Effector memory CD8-positive, alpha-beta T cell (primary cell): ENCODE measurements at regions not wholly inside any gene's neighbourhood (a gene's known extent, or its start where the extent isn't known, plus 50 kb on each side); places are given as distances from the start of the nearest gene placed in this dataset.

Source experiments
- ATAC-seq: fragments of 150-1000 bp; cut with Tn5 transposase; replicated peaks from 2 replicates; pipeline ENCODE4 v1.10.0; 2021; ENCODE audit warnings: mild to moderate bottlenecking, moderate library complexity
- DNase-seq, 3 experiments: peaks; one replicate each; pipeline ENCODE4 v3.0.0; 2021
- H3K27ac Mint-ChIP-seq, 2 donors: one replicate each; pipeline ENCODE4 v1.8.0; 2022; ENCODE audit warnings: mild to moderate bottlenecking in 2 of 2, mixed read lengths in 2 of 2, moderate library complexity in 2 of 2
- H3K27me3 Mint-ChIP-seq, 2 donors: one replicate each; pipeline ENCODE4 v1.8.0; 2022; ENCODE audit warnings: mixed read lengths in 2 of 2
- H3K36me3 Mint-ChIP-seq: one replicate; pipeline ENCODE4 v1.8.0; 2022; ENCODE audit warnings: mild to moderate bottlenecking, moderate library complexity, mixed read lengths; ENCODE audit not compliant: insufficient read depth
- H3K4me1 Mint-ChIP-seq, 2 donors: one replicate each; pipeline ENCODE4 v1.8.0; 2022; ENCODE audit warnings: low read depth in 2 of 2, mixed read lengths in 2 of 2
- H3K4me3 Mint-ChIP-seq, 2 donors: one replicate each; pipeline ENCODE4 v1.8.0; 2022; ENCODE audit warnings: mild to moderate bottlenecking in 2 of 2, mixed read lengths in 2 of 2, moderate library complexity in 2 of 2
- H3K9me3 Mint-ChIP-seq, 2 donors: one replicate each; pipeline ENCODE4 v1.8.0; 2022; ENCODE audit warnings: mixed read lengths in 2 of 2

DNA sequence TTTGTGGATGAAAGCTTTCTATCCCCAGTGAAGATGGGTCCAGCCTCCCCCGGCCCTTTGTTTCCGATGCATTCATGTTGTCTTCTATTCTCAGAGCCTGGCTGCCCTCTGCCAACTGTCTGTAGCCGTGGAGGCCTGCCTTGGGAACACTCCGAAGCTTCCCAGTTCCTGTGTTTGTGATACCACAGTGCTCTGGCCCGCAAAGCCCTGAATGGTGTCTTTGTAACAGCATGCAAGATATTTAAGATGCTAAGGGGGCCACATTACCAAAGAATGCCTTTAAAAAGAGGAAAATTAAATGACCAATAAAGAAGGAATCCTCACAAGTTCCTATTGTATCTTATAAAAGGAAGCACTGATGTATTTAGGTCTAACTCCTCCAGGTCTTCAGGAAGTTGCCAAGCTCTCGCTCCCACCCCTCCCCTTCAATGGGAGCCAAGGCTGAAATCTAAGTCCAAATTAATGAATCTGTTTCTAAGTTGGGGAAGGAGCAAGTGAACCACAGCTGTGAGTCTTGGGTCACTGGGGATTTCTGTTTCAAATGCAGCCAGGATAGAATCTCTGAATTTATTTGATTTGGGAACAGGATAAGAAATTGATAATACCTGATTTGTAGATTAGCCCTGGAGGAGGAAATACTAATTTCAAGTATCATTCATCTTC is 596.1 kb downstream of the QKI start:
- ATAC-seq (no peak), DNase-seq (no peak)
- Mint-ChIP-seq H3K4me3 (no peak overlapping the region), H3K27me3 (peaks cover 11 to 13% of the 10 kb centered on the region in 2 donors), H3K36me3 (no peaks in the 10 kb centered on the region), H3K9me3 (peaks cover 0 to 6% of the 10 kb centered on the region in 2 donors), H3K27ac (no peak overlapping the region), H3K4me1 (no peaks in the 10 kb centered on the region)

GRCh38 chr6:164008902-164009301 is 594.4 kb downstream of the QKI start:
- ATAC-seq (no peak), DNase-seq (no peak)
- Mint-ChIP-seq H3K9me3 (peaks cover 0 to 6% of the 10 kb centered on the region in 2 donors), H3K4me1 (no peaks in the 10 kb centered on the region), H3K4me3 (no peak overlapping the region), H3K27me3 (peaks cover 14 to 17% of the 10 kb centered on the region in 2 donors), H3K36me3 (no peaks in the 10 kb centered on the region), H3K27ac (no peak overlapping the region)

DNA sequence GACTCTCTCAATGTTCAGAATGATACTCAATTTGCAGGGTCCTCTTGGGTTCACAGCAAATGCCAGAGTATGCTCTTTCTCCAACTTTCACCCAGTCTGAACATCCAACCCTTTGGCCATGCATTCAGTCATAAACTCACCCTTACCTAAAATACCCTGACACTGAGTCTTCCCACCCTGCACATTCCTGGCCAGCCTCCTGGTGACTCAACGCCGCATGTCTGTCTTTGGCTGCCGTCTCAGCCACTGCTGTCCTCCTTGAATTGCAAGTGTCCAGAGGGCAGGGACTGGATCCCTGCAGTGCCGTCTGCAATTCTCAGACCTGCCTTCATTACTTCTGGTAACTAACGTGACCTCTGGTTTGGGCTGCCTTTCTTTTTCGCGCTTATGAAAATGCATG is 593.4 kb downstream of the QKI start:
- peaks cover 0 to 6% of the 10 kb centered on the region in 2 donors for H3K9me3 Mint-ChIP-seq
- H3K27ac Mint-ChIP-seq, result no peak overlapping the region
- ATAC-seq, result no peak
- H3K27me3 Mint-ChIP-seq, result peaks cover 17 to 23% of the 10 kb centered on the region in 2 donors
- no peaks in the 10 kb centered on the region for H3K36me3 Mint-ChIP-seq
- no peak for DNase-seq
- H3K4me1 Mint-ChIP-seq, result no peaks in the 10 kb centered on the region
- no peak overlapping the region for H3K4me3 Mint-ChIP-seq

DNA sequence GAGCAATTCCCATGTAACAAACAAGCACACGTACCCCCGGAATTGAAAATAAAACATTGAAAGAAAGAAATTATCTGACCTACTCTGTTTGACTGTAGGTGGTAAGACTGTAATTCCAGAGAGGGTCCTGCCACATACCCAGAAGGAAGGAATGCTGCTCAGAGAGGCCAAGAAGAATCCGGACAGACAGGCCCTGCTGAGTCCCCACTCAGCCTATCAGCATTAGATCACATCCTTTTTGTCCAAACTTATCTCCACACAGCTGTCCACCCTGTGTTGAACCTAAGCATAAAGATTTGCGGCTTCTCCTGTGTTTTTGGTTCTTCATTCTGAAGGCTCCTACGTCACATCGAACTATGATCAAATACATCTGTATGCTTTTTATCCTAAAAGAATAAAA is 591.9 kb downstream of the QKI start:
- DNase-seq (no peak), ATAC-seq (no peak)
- H3K4me3 Mint-ChIP-seq, result no peak overlapping the region
- peaks cover 17 to 24% of the 10 kb centered on the region in 2 donors for H3K27me3 Mint-ChIP-seq
- no peaks in the 10 kb centered on the region for H3K4me1 Mint-ChIP-seq
- H3K36me3 Mint-ChIP-seq, result no peaks in the 10 kb centered on the region
- peaks cover 0 to 6% of the 10 kb centered on the region in 2 donors for H3K9me3 Mint-ChIP-seq
- H3K27ac Mint-ChIP-seq, result no peak overlapping the region

- H3K9me3 Mint-ChIP-seq, result peaks cover 0 to 6% of the 10 kb centered on the region in 2 donors
- H3K4me1 Mint-ChIP-seq, result no peaks in the 10 kb centered on the region
- H3K4me3 Mint-ChIP-seq, result no peak overlapping the region
- DNase-seq (no peak), ATAC-seq (no peak)
- H3K27ac Mint-ChIP-seq, result no peak overlapping the region
- peaks cover 17 to 24% of the 10 kb centered on the region in 2 donors for H3K27me3 Mint-ChIP-seq
- no peaks in the 10 kb centered on the region for H3K36me3 Mint-ChIP-seq
These were observed 590.6 kb downstream of the QKI start for GRCh38 chr6:164005004-164005711.

- Mint-ChIP-seq H3K36me3 (no peaks in the 10 kb centered on the region), H3K27ac (no peak overlapping the region), H3K9me3 (no peaks in the 10 kb centered on the region), H3K4me3 (no peak overlapping the region), H3K4me1 (no peaks in the 10 kb centered on the region), H3K27me3 (peaks cover 8 to 31% of the 10 kb centered on the region in 2 donors)
- ATAC-seq (no peak), DNase-seq (no peak)
These were observed 585.8 kb downstream of the QKI start for GRCh38 chr6:164000276-164000675.

DNA sequence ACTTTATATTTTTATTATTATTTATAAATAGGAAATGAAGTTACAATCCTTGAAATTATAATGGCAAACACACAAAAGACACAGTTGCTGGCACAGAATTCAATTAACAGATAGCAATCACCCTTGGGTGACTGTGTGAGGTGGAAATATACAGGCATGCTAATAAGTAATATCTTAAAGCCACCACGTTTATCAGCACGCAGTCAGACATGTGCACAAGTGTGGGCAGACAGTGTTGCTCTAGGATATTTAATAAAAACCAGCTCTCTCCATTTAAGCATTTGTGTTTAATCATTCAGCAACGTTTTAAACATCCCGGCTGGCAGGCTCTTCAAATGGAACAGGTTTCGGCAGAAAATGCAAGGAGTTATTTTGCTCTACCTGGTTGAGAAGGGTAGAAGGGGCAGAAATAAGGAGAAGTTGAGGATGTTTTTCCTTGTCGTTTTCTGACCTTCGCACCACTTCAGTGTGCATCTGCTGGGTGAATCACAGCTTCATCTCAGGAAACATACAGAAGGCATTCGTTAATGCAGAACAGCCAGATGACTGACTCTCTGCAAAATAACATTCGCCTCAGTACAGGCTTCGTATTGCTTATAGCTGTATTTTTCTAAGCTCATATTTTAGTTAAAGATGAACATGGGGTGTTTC is 585.1 kb downstream of the QKI start:
- Mint-ChIP-seq H3K4me3 (no peak overlapping the region), H3K27me3 (peaks cover 7 to 31% of the 10 kb centered on the region in 2 donors), H3K9me3 (no peaks in the 10 kb centered on the region)

GRCh38 chr6:163998496-163998895 is 584.0 kb downstream of the QKI start:
- H3K9me3 Mint-ChIP-seq, result no peaks in the 10 kb centered on the region
- no peaks in the 10 kb centered on the region for H3K36me3 Mint-ChIP-seq
- ATAC-seq (no peak), DNase-seq (no peak)
- H3K4me1 Mint-ChIP-seq, result no peaks in the 10 kb centered on the region
- H3K27me3 Mint-ChIP-seq, result peaks cover 7 to 24% of the 10 kb centered on the region in 2 donors
- no peak overlapping the region for H3K4me3 Mint-ChIP-seq
- no peak overlapping the region for H3K27ac Mint-ChIP-seq

More for the DNA sequence above, 585.1 kb downstream of the QKI start:
- DNase-seq (no peak), ATAC-seq (no peak)
- Mint-ChIP-seq H3K36me3 (no peaks in the 10 kb centered on the region), H3K27ac (no peak overlapping the region), H3K4me1 (no peaks in the 10 kb centered on the region)

- Mint-ChIP-seq H3K9me3 (no peaks in the 10 kb centered on the region), H3K27ac (no peak overlapping the region), H3K27me3 (peaks cover 7 to 13% of the 10 kb centered on the region in 2 donors), H3K4me1 (no peaks in the 10 kb centered on the region), H3K4me3 (no peak overlapping the region), H3K36me3 (no peaks in the 10 kb centered on the region)
- DNase-seq, result no peak
- no peak for ATAC-seq
These were observed 582.0 kb downstream of the QKI start for GRCh38 chr6:163996491-163996890.

DNA sequence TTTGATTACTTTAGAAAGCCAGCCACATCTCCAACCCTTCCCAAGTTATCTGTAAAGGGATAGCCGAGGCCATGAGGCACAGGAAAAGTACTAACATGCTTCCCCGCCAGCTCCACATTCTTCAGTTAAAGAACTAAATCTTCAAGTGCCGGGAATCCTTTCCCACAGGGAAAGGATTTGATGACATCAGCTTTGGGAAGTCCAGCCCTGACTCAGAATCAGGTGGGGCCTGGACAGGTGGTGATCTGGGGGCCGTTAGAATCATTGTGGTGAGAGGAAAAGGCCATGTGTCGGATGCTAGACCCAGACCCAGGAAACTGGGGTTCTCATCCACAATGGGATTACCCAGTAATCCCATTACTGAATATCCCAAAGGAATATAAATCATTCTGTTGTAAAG is 580.0 kb downstream of the QKI start:
- no peak overlapping the region for H3K4me3 Mint-ChIP-seq
- DNase-seq, result no peak
- H3K27ac Mint-ChIP-seq, result no peak overlapping the region
- H3K36me3 Mint-ChIP-seq, result no peaks in the 10 kb centered on the region
- ATAC-seq, result no peak
- H3K4me1 Mint-ChIP-seq, result no peaks in the 10 kb centered on the region
- no peaks in the 10 kb centered on the region for H3K9me3 Mint-ChIP-seq
- H3K27me3 Mint-ChIP-seq, result peaks cover 7 to 13% of the 10 kb centered on the region in 2 donors

- no peak overlapping the region for H3K27ac Mint-ChIP-seq
- no peaks in the 10 kb centered on the region for H3K9me3 Mint-ChIP-seq
- H3K4me3 Mint-ChIP-seq, result no peak overlapping the region
- DNase-seq (no peak), ATAC-seq (no peak)
- no peaks in the 10 kb centered on the region for H3K4me1 Mint-ChIP-seq
- H3K36me3 Mint-ChIP-seq, result no peaks in the 10 kb centered on the region
- H3K27me3 Mint-ChIP-seq, result peaks cover 7 to 9% of the 10 kb centered on the region in 2 donors
These were observed 578.2 kb downstream of the QKI start for GRCh38 chr6:163992701-163993100.

- no peaks in the 10 kb centered on the region for H3K36me3 Mint-ChIP-seq
- no peak for DNase-seq
- H3K27me3 Mint-ChIP-seq, result peaks cover 3 to 7% of the 10 kb centered on the region in 2 donors
- ATAC-seq, result no peak
- H3K4me1 Mint-ChIP-seq, result no peaks in the 10 kb centered on the region
- H3K4me3 Mint-ChIP-seq, result no peak overlapping the region
- no peaks in the 10 kb centered on the region for H3K9me3 Mint-ChIP-seq
- H3K27ac Mint-ChIP-seq, result no peak overlapping the region
These were observed 577.5 kb downstream of the QKI start for GRCh38 chr6:163992056-163992455.

DNA sequence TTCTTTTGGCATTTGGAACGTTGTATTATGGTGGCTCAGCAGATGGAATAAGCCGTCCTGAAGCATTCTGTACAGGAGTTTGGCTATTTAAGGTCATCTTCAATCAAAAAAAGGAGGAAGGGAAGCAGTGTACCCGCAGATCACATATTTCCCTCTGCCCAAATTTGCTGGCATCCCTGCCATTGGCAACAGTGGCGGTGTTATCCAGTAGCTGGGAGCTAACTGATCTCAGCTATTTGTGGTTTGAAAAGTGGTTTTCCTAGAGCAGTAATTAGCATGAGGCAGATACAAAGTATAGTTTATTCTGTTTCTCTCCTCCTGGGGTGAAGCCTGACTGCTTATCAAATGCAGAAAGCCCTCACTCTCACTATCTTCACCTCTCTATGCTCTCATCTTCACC is 576.8 kb downstream of the QKI start:
- Mint-ChIP-seq H3K27ac (no peak overlapping the region), H3K27me3 (peaks cover 0 to 4% of the 10 kb centered on the region in 2 donors), H3K36me3 (no peaks in the 10 kb centered on the region), H3K4me3 (no peak overlapping the region), H3K4me1 (no peaks in the 10 kb centered on the region), H3K9me3 (no peaks in the 10 kb centered on the region)
- DNase-seq (no peak), ATAC-seq (no peak)

DNA sequence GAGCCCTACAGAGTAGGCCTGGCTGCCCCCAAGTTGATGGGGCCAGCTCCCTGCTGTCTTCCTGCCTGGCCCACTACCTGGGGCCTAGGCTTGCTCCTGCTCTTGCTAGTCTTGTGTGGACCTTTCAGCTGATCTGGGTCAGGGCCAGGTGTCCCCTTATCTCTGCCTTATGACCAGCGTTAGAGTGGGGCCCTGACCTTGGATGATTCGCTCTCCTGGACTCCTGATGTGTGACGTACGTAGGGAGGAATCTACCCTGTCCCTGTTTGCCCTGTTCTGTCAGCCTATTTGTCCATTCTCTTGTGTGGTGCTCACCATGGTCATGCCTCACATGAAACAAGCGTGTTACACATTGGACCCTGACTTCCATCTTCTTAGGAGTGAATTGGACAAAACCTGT is 571.8 kb downstream of the QKI start:
- Mint-ChIP-seq H3K4me1 (peaks cover 8% of the 10 kb centered on the region in 2 donors), H3K9me3 (no peaks in the 10 kb centered on the region), H3K27me3 (peaks cover 0 to 4% of the 10 kb centered on the region in 2 donors), H3K4me3 (no peak overlapping the region), H3K36me3 (no peaks in the 10 kb centered on the region), H3K27ac (no peak overlapping the region)
- no peak for DNase-seq
- no peak for ATAC-seq
